Uterus (tissue), 2 donors: ENCODE measurements at regions not wholly inside any gene's neighbourhood (a gene's known extent, or its start where the extent isn't known, plus 50 kb on each side); places are given as distances from the start of the nearest gene placed in this dataset.

Experiments
- POLR2A ChIP-seq, 2 donors: fragments of 450-650 bp; IDR thresholded peaks; one replicate each; pipeline ENCODE4 v1.6.1; 2016; ENCODE audit warnings: antibody characterized with exemption in 2 of 2, mild to moderate bottlenecking in 1 of 2, moderate library complexity in 1 of 2
- TF ChIP-seq, protein P1 (sequence below), 4 experiments: fragments of 200-600 bp in 2 of 4; fragments of 450-650 bp in 2 of 4; sonication (generic) in 2 of 4; IDR thresholded peaks; one replicate each; pipeline ENCODE4 v1.5.1; 2016 to 2019; ENCODE audit warnings: antibody characterized with exemption in 4 of 4, mild to moderate bottlenecking in 2 of 4, moderate library complexity in 1 of 4

DNA sequence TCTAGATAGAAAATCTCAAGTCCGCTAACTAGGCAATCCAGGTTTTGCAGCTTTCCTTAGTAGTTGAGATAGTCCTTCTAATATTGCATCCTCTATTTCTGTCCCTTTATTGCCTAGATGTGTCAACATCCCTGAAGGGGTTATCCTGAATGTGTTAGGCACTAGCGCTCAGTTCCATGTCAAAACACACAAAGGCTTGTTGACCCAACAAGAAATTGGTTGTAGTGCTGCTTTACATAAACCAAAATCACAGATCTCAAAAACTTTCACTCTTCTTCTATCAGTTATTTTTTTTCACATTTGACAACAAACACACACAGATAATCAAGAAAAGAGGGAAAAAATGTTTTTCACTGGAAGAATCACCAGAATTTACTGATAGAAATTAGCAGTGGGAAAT is 51.4 kb upstream of the SOX2 start:
- TF ChIP-seq, protein P1, sequence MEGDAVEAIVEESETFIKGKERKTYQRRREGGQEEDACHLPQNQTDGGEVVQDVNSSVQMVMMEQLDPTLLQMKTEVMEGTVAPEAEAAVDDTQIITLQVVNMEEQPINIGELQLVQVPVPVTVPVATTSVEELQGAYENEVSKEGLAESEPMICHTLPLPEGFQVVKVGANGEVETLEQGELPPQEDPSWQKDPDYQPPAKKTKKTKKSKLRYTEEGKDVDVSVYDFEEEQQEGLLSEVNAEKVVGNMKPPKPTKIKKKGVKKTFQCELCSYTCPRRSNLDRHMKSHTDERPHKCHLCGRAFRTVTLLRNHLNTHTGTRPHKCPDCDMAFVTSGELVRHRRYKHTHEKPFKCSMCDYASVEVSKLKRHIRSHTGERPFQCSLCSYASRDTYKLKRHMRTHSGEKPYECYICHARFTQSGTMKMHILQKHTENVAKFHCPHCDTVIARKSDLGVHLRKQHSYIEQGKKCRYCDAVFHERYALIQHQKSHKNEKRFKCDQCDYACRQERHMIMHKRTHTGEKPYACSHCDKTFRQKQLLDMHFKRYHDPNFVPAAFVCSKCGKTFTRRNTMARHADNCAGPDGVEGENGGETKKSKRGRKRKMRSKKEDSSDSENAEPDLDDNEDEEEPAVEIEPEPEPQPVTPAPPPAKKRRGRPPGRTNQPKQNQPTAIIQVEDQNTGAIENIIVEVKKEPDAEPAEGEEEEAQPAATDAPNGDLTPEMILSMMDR (IDR thresholded peaks at IDR 0.05): no peak
- no peak for TF ChIP-seq POLR2A (IDR thresholded peaks at IDR 0.05)
